C4-2B (cell line): ENCODE measurements at regions not wholly inside any gene's neighbourhood (a gene's known extent, or its start where the extent isn't known, plus 50 kb on each side); places are given as distances from the start of the nearest gene placed in this dataset.

Experiments used
- H3K27ac ChIP-seq: fragments of 450-650 bp; 2 replicates; pipeline ENCODE4 v1.5.1; 2017
- CTCF ChIP-seq: fragments of 450-650 bp; conservative IDR thresholded peaks from 2 replicates; pipeline ENCODE4 v1.5.1; 2017; ENCODE audit warnings: mild to moderate bottlenecking
- ZFX ChIP-seq: fragments of 450-650 bp; IDR thresholded peaks from 2 replicates; pipeline ENCODE4 v1.6.1; 2017

GRCh38 chr1:81600363-81600762 lies 200.4 kb upstream of the ADGRL2 start:
- no peak for TF ChIP-seq ZFX
- no peak for TF ChIP-seq CTCF

GRCh38 chr1:81598623-81599022 lies 202.1 kb upstream of the ADGRL2 start:
- TF ChIP-seq CTCF = no peak
- TF ChIP-seq ZFX = no peak

More at GRCh38 chr1:81600363-81600762, 200.4 kb upstream of the ADGRL2 start:
- H3K27ac ChIP-seq = no peak overlapping the region

GRCh38 chr1:81597720-81598426 lies 202.9 kb upstream of the ADGRL2 start:
- no peak overlapping the region for H3K27ac ChIP-seq
- TF ChIP-seq ZFX = no peak
- TF ChIP-seq CTCF = no peak

More at GRCh38 chr1:81598623-81599022, 202.1 kb upstream of the ADGRL2 start:
- no peak overlapping the region for H3K27ac ChIP-seq

- no peak overlapping the region for H3K27ac ChIP-seq
- TF ChIP-seq CTCF (no peak), ZFX (no peak)
Measured at GRCh38 chr1:81596341-81596740, 204.4 kb upstream of the ADGRL2 start.

- no peak for TF ChIP-seq CTCF
- TF ChIP-seq ZFX = no peak
- no peak overlapping the region for H3K27ac ChIP-seq
Measured at GRCh38 chr1:81594206-81594605, 206.5 kb upstream of the ADGRL2 start.

- no peak overlapping the region for H3K27ac ChIP-seq
- TF ChIP-seq CTCF (no peak), ZFX (no peak)
Measured at GRCh38 chr1:81592233-81592632, 208.5 kb upstream of the ADGRL2 start.

- TF ChIP-seq CTCF = no peak
- TF ChIP-seq ZFX = no peak
- H3K27ac ChIP-seq = no peak overlapping the region
Measured at GRCh38 chr1:81590171-81590570, 210.6 kb upstream of the ADGRL2 start.
